Left lobe of liver (tissue), 2 donors: ENCODE measurements at regions not wholly inside any gene's neighbourhood (a gene's known extent, or its start where the extent isn't known, plus 50 kb on each side); places are given as distances from the start of the nearest gene placed in this dataset.
A peak's percentile ranks its signal among the peaks of the same experiment; 100 is the strongest.
"Not testable (repeated sequence)": the region's sequence is repeated elsewhere in the genome, so short reads cannot be mapped to it uniquely, and the experiment has no call there.

Experiments
- ATAC-seq: fragments of 200-7000 bp; cut with Tn5 transposase; one replicate; pipeline ENCODE4 v1.9.1; 2020; ENCODE audit warnings: mild to moderate bottlenecking, moderate library complexity
- DNase-seq: peaks from one replicate; pipeline ENCODE4 v3.0.0-alpha.2; 2020; ENCODE audit warnings: low spot score
- donor health status: DM: no; HTN: no; CAD: no; lungs with moderate emphysema.
- donor health status: DM: no; HTN: yes; CAD: no.

GRCh38 chr11:67806728-67807235 is 132.4 kb upstream of the ALDH3B2 start:
- ATAC-seq, DNase-seq: not testable (repeated sequence)

- not testable (repeated sequence) for DNase-seq, ATAC-seq
These were observed 131.8 kb upstream of the ALDH3B2 start for GRCh38 chr11:67806183-67806582.

GRCh38 chr11:67805253-67806126 is 131.1 kb upstream of the ALDH3B2 start:
- ATAC-seq = peak; percentile 100
- DNase-seq = peak; percentile 99

- DNase-seq, ATAC-seq: not testable (repeated sequence)
These were observed 130.2 kb upstream of the ALDH3B2 start for GRCh38 chr11:67804435-67805252.

- not testable (repeated sequence) for DNase-seq, ATAC-seq
These were observed 129.1 kb upstream of the ALDH3B2 start for GRCh38 chr11:67803519-67803918.

GRCh38 chr11:67803055-67803454 is 128.6 kb upstream of the ALDH3B2 start:
- ATAC-seq, DNase-seq: not testable (repeated sequence)

GRCh38 chr11:67802623-67803022 is 128.2 kb upstream of the ALDH3B2 start:
- DNase-seq, ATAC-seq: not testable (repeated sequence)

- DNase-seq, ATAC-seq: not testable (repeated sequence)
These were observed 127.0 kb upstream of the ALDH3B2 start for GRCh38 chr11:67801397-67801796.

GRCh38 chr11:67800591-67800990 is 126.2 kb upstream of the ALDH3B2 start:
- not testable (repeated sequence) for ATAC-seq, DNase-seq

- not testable (repeated sequence) for DNase-seq
These were observed 125.4 kb upstream of the ALDH3B2 start for GRCh38 chr11:67799808-67800207.

GRCh38 chr11:67797726-67798521 is 123.5 kb upstream of the ALDH3B2 start:
- not testable (repeated sequence) for ATAC-seq, DNase-seq

More at GRCh38 chr11:67799808-67800207, 125.4 kb upstream of the ALDH3B2 start:
- not testable (repeated sequence) for ATAC-seq

GRCh38 chr11:67795746-67796145 is 121.3 kb upstream of the ALDH3B2 start:
- no peak for DNase-seq
- ATAC-seq = no peak

- not testable (repeated sequence) for ATAC-seq, DNase-seq
These were observed 119.3 kb upstream of the ALDH3B2 start for GRCh38 chr11:67793750-67794149.

GRCh38 chr11:67792273-67792990 is 118.0 kb upstream of the ALDH3B2 start:
- not testable (repeated sequence) for ATAC-seq, DNase-seq

GRCh38 chr11:67791598-67792170 is 117.3 kb upstream of the ALDH3B2 start:
- DNase-seq, ATAC-seq: not testable (repeated sequence)

- DNase-seq, ATAC-seq: not testable (repeated sequence)
These were observed 113.9 kb upstream of the ALDH3B2 start for GRCh38 chr11:67788341-67788695.

GRCh38 chr11:67787681-67788340 is 113.4 kb upstream of the ALDH3B2 start:
- ATAC-seq = not testable (repeated sequence)

GRCh38 chr11:67781967-67782366 is 107.5 kb upstream of the ALDH3B2 start:
- not testable (repeated sequence) for ATAC-seq, DNase-seq

More at GRCh38 chr11:67787681-67788340, 113.4 kb upstream of the ALDH3B2 start:
- DNase-seq = not testable (repeated sequence)
